H9 (cell line): ENCODE measurements at regions not wholly inside any gene's neighbourhood (a gene's known extent, or its start where the extent isn't known, plus 50 kb on each side); places are given as distances from the start of the nearest gene placed in this dataset.

ENCODE experiments used
- DNase-seq: peaks from one replicate; pipeline ENCODE4 v3.0.0-alpha.2; 2017
- H2AFZ ChIP-seq: one replicate; pipeline ENCODE4 v1.6.1; 2013; ENCODE audit warnings: mild to moderate bottlenecking, low read length, control low read depth, moderate library complexity
- H2AK5ac ChIP-seq: 2 replicates; pipeline ENCODE4 v1.6.1; 2013; ENCODE audit warnings: low read length, control low read depth, mixed read lengths; ENCODE audit not compliant: insufficient read length
- H2BK120ac ChIP-seq: one replicate; pipeline ENCODE4 v1.6.1; 2013; ENCODE audit warnings: low read depth, mild to moderate bottlenecking, low read length, control low read depth, inconsistent platforms; ENCODE audit not compliant: poor library complexity, severe bottlenecking
- H2BK12ac ChIP-seq: 2 replicates; pipeline ENCODE4 v1.6.1; 2013; ENCODE audit warnings: low read length, control low read depth, mixed read lengths, low read depth; ENCODE audit not compliant: insufficient read length
- H2BK15ac ChIP-seq: 2 replicates; pipeline ENCODE4 v1.6.1; 2013; ENCODE audit warnings: low read depth, low read length, control low read depth
- H2BK20ac ChIP-seq: one replicate; pipeline ENCODE4 v1.6.1; 2013; ENCODE audit warnings: low read depth, mild to moderate bottlenecking, low read length, control low read depth, inconsistent platforms; ENCODE audit not compliant: poor library complexity, severe bottlenecking
- H2BK5ac ChIP-seq: 2 replicates; pipeline ENCODE4 v1.6.1; 2013; ENCODE audit warnings: low read length, control low read depth, mixed read lengths; ENCODE audit not compliant: insufficient read length
- H3K14ac ChIP-seq: 2 replicates; pipeline ENCODE4 v1.6.1; 2013; ENCODE audit warnings: low read length, control low read depth; ENCODE audit not compliant: insufficient read depth
- H3K18ac ChIP-seq: 2 replicates; pipeline ENCODE4 v1.6.1; 2013; ENCODE audit warnings: low read depth, mild to moderate bottlenecking, mixed read lengths, low read length, control low read depth; ENCODE audit not compliant: insufficient read length
- H3K23ac ChIP-seq: 2 replicates; pipeline ENCODE4 v1.6.1; 2013; ENCODE audit warnings: low read length, control low read depth, mixed read lengths, low read depth; ENCODE audit not compliant: insufficient read length
- H3K23me2 ChIP-seq: 2 replicates; pipeline ENCODE4 v1.6.1; 2013; ENCODE audit warnings: low read depth, mild to moderate bottlenecking, mixed read lengths, low read length, control low read depth; ENCODE audit not compliant: insufficient read length, poor library complexity, severe bottlenecking
- H3K27ac ChIP-seq: 2 replicates; pipeline ENCODE4 v1.5.1; 2013; ENCODE audit warnings: low read length, control low read depth, mixed read lengths, low read depth; ENCODE audit not compliant: insufficient read length
- H3K27me3 ChIP-seq: 2 replicates; pipeline ENCODE4 v1.6.1; 2013; ENCODE audit warnings: low read length, control low read depth, inconsistent platforms; ENCODE audit not compliant: insufficient read depth
- H3K4ac ChIP-seq: 2 replicates; pipeline ENCODE4 v1.6.1; 2013; ENCODE audit warnings: low read depth, mild to moderate bottlenecking, control low read depth, inconsistent platforms, low read length, moderate library complexity
- H3K4me1 ChIP-seq: 2 replicates; pipeline ENCODE4 v1.6.1; 2013; ENCODE audit warnings: low read length, control low read depth, inconsistent platforms; ENCODE audit not compliant: insufficient read depth
- H3K4me2 ChIP-seq: 2 replicates; pipeline ENCODE4 v1.6.1; 2013; ENCODE audit warnings: low read length, control low read depth, mixed read lengths; ENCODE audit not compliant: insufficient read length, insufficient read depth
- H3K56ac ChIP-seq: 2 replicates; pipeline ENCODE4 v1.6.1; 2013; ENCODE audit warnings: low read depth, mild to moderate bottlenecking, mixed read lengths, low read length, control low read depth; ENCODE audit not compliant: insufficient read length
- H3K79me1 ChIP-seq: 2 replicates; pipeline ENCODE4 v1.6.1; 2013; ENCODE audit warnings: low read depth, mild to moderate bottlenecking, moderate library complexity, low read length, control low read depth, inconsistent platforms; ENCODE audit not compliant: insufficient read depth, poor library complexity, severe bottlenecking
- H3K79me2 ChIP-seq: 2 replicates; pipeline ENCODE4 v1.6.1; 2013; ENCODE audit warnings: low read length, control low read depth, inconsistent platforms; ENCODE audit not compliant: insufficient read depth
- H3K9ac ChIP-seq: 2 replicates; pipeline ENCODE4 v1.6.1; 2013; ENCODE audit warnings: low read length, control low read depth, mixed read lengths; ENCODE audit not compliant: insufficient read length; ENCODE audit errors: extremely low read depth
- H3K9me3 ChIP-seq: one replicate; pipeline ENCODE4 v1.6.1; 2013; ENCODE audit warnings: low read depth, low read length, inconsistent platforms; ENCODE audit not compliant: control insufficient read depth
- H3T11ph ChIP-seq: one replicate; pipeline ENCODE4 v1.6.1; 2013; ENCODE audit warnings: mild to moderate bottlenecking, low read length, control low read depth, inconsistent platforms
- H4K20me1 ChIP-seq: one replicate; pipeline ENCODE4 v1.6.1; 2013; ENCODE audit not compliant: control insufficient read depth, insufficient read length, insufficient read depth
- H4K5ac ChIP-seq: 2 replicates; pipeline ENCODE4 v1.6.1; 2013; ENCODE audit warnings: low read depth, mild to moderate bottlenecking, mixed read lengths, low read length, control low read depth; ENCODE audit not compliant: insufficient read length
- H4K8ac ChIP-seq: replicated peaks from 2 replicates; pipeline ENCODE4 v1.6.1; 2013; ENCODE audit warnings: low read length, control low read depth, mixed read lengths, low read depth; ENCODE audit not compliant: insufficient read length
- H4K91ac ChIP-seq: 2 replicates; pipeline ENCODE4 v1.6.1; 2013; ENCODE audit warnings: low read depth, mild to moderate bottlenecking, moderate library complexity, mixed read lengths, low read length, control low read depth; ENCODE audit not compliant: insufficient read length
- H3K27ac Mint-ChIP-seq, 3 experiments: 2 replicates in 2 of 3; 3 replicates in 1 of 3; pipeline ENCODE4 v1.8.0; 2020 to 2021; ENCODE audit warnings: mixed read lengths in 3 of 3, mild to moderate bottlenecking in 1 of 3, moderate library complexity in 1 of 3
- H3K27me3 Mint-ChIP-seq: 2 replicates; pipeline ENCODE4 v1.8.0; 2021; ENCODE audit warnings: low read depth, mild to moderate bottlenecking, moderate library complexity, mixed read lengths
- H3K36me3 Mint-ChIP-seq, 3 experiments: 2 replicates in 2 of 3; 3 replicates in 1 of 3; pipeline ENCODE4 v1.8.0; 2020 to 2021; ENCODE audit warnings: low read depth in 3 of 3, mixed read lengths in 3 of 3; ENCODE audit not compliant: insufficient read depth in 1 of 3
- H3K4me1 Mint-ChIP-seq, 2 experiments: 2 replicates each; pipeline ENCODE4 v1.8.0; 2020; ENCODE audit warnings: mixed read lengths in 2 of 2
- H3K4me3 Mint-ChIP-seq, 2 experiments: 2 replicates in 1 of 2; 3 replicates in 1 of 2; pipeline ENCODE4 v1.8.0; 2020 to 2021; ENCODE audit warnings: mild to moderate bottlenecking in 2 of 2, mixed read lengths in 2 of 2, moderate library complexity in 1 of 2
- H3K9me3 Mint-ChIP-seq, 2 experiments: 2 replicates in 1 of 2; 3 replicates in 1 of 2; pipeline ENCODE4 v1.8.0; 2020; ENCODE audit warnings: mild to moderate bottlenecking in 2 of 2, mixed read lengths in 2 of 2, moderate library complexity in 1 of 2
- WGBS: extraction: QIAGEN DNeasy Blood & Tissue Kit; methylation state at CpG from one replicate; pipeline ENCODE4 v1.1.7; 2013; ENCODE audit warnings: missing lambda C conversion rate, low lambda C conversion rate, mixed read lengths; ENCODE audit not compliant: insufficient read length; ENCODE audit errors: extremely low coverage; 5-methylcytosine and 5-hydroxymethylcytosine counted together
- TF ChIP-seq, protein P1 (sequence below): fragments of 200-600 bp; sonication (generic); conservative IDR thresholded peaks from 3 replicates; pipeline ENCODE4 v1.8.0; 2021; ENCODE audit warnings: antibody characterized with exemption, mild to moderate bottlenecking

DNA sequence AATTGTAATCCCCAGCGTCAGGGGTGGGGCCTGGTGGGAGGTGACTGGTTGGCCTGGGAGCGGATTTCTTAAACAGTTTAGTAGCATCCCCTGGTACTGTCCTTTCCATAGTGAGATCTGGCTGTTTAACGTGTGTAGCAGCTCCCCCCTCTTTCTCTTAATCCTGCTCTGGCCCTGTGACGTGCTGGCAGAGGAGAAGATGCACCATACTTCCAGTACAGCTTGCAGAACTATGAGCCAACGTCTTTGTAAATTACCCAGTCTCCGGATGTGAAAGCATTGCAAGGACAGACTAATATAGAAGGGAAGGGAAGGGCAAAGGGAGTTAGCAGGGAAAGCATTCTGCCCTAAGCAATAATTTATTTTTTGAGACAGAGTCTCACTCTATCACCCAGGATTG lies 83.9 kb downstream of the RMI2 start:
- Histone ChIP-seq H3K79me1 (no peaks in the 10 kb centered on the region), H3K18ac (no peak overlapping the region), H2AFZ (no peak overlapping the region), H3K14ac (no peak overlapping the region), H3K23me2 (no peaks in the 10 kb centered on the region), H3K4me1 (no peaks in the 10 kb centered on the region), H3K79me2 (no peaks in the 10 kb centered on the region), H4K5ac (no peak overlapping the region), H3T11ph (no peak overlapping the region), H3K56ac (no peak overlapping the region), H3K9me3 (no peaks in the 10 kb centered on the region), H4K20me1 (no peaks in the 10 kb centered on the region), H3K23ac (no peak overlapping the region), H2BK12ac (no peak overlapping the region), H3K27me3 (no peaks in the 10 kb centered on the region), H4K91ac (no peak overlapping the region), H2BK120ac (no peak overlapping the region), H3K9ac (no peak overlapping the region), H2BK15ac (no peak overlapping the region), H3K4me2 (no peak overlapping the region), H2BK5ac (no peak overlapping the region), H3K4ac (no peak overlapping the region), H3K27ac (no peak overlapping the region), H4K8ac (no peak overlapping the region), H2BK20ac (no peak overlapping the region), H2AK5ac (no peak overlapping the region)
- H3K4me3 Mint-ChIP-seq = no peak overlapping the region
- peaks cover 4% of the 10 kb centered on the region; the same call in 1 of the 2 replicates for H3K27me3 Mint-ChIP-seq
- H3K36me3 Mint-ChIP-seq = no peaks in the 10 kb centered on the region
- TF ChIP-seq, protein P1, sequence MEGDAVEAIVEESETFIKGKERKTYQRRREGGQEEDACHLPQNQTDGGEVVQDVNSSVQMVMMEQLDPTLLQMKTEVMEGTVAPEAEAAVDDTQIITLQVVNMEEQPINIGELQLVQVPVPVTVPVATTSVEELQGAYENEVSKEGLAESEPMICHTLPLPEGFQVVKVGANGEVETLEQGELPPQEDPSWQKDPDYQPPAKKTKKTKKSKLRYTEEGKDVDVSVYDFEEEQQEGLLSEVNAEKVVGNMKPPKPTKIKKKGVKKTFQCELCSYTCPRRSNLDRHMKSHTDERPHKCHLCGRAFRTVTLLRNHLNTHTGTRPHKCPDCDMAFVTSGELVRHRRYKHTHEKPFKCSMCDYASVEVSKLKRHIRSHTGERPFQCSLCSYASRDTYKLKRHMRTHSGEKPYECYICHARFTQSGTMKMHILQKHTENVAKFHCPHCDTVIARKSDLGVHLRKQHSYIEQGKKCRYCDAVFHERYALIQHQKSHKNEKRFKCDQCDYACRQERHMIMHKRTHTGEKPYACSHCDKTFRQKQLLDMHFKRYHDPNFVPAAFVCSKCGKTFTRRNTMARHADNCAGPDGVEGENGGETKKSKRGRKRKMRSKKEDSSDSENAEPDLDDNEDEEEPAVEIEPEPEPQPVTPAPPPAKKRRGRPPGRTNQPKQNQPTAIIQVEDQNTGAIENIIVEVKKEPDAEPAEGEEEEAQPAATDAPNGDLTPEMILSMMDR = no peak
- H3K4me1 Mint-ChIP-seq = peaks cover 17 to 18% of the 10 kb centered on the region in 2 experiments
- DNase-seq = no peak
- no CpG with 5 or more reads among the region's 6 CpGs for WGBS
- H3K9me3 Mint-ChIP-seq = no peaks in the 10 kb centered on the region; a peak in 1 of 5 replicates
- no peak overlapping the region; a peak in 1 of 7 replicates for H3K27ac Mint-ChIP-seq
